HepG2 (cell line): ENCODE measurements at regions not wholly inside any gene's neighbourhood (a gene's known extent, or its start where the extent isn't known, plus 50 kb on each side); places are given as distances from the start of the nearest gene placed in this dataset.

Experiments used
- ZNF772 ChIP-seq: sonication (generic); formaldehyde crosslinking; IDR thresholded peaks from 2 replicates; pipeline ENCODE4 v1.5.0; 2020; ENCODE audit warnings: mild to moderate bottlenecking, missing genetic modification reagents
- TF ChIP-seq, protein P1 (sequence below): sonication (generic); formaldehyde crosslinking; IDR thresholded peaks from 2 replicates; pipeline ENCODE4 v1.5.0; 2020; ENCODE audit warnings: mild to moderate bottlenecking, missing genetic modification reagents, borderline replicate concordance

DNA sequence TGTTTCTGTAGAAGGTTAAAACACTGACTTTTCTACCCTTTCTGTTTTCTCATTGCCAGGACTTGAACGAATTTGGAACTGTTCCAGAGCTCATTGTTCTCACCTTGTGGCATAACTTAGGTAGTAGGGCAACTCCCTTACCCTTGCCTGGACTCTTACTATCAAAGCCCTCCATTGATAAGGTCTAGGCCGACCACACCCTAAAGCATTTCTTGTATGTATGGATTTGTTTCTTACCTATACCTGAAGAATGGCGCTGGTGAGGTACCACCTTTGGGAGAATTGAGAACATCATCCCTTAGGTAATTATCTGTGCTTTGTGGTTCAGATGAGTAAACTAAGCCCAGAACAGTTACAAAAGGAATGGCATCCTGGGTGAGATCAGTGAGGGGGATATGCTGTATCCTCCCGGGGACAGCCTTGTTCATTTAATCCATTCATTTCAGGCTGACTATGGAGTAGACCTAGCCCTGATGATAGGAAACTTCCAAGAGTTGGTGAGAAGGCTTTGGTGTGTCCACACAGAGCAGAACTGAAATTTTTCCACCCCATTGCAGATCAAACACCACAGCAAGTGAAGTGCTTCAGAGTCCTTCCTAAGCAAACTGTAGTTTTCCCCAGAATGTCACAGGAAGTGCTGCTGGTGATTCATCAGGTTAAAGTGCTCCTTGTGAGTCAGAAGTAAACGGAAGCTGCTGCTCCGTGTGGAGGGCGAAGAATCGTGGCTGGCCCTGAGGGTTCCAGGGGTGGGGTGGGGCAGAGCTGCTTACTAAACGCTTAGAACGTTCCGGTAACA, 113.0 kb downstream of the TEX26 start (continued):
- TF ChIP-seq, protein P1, sequence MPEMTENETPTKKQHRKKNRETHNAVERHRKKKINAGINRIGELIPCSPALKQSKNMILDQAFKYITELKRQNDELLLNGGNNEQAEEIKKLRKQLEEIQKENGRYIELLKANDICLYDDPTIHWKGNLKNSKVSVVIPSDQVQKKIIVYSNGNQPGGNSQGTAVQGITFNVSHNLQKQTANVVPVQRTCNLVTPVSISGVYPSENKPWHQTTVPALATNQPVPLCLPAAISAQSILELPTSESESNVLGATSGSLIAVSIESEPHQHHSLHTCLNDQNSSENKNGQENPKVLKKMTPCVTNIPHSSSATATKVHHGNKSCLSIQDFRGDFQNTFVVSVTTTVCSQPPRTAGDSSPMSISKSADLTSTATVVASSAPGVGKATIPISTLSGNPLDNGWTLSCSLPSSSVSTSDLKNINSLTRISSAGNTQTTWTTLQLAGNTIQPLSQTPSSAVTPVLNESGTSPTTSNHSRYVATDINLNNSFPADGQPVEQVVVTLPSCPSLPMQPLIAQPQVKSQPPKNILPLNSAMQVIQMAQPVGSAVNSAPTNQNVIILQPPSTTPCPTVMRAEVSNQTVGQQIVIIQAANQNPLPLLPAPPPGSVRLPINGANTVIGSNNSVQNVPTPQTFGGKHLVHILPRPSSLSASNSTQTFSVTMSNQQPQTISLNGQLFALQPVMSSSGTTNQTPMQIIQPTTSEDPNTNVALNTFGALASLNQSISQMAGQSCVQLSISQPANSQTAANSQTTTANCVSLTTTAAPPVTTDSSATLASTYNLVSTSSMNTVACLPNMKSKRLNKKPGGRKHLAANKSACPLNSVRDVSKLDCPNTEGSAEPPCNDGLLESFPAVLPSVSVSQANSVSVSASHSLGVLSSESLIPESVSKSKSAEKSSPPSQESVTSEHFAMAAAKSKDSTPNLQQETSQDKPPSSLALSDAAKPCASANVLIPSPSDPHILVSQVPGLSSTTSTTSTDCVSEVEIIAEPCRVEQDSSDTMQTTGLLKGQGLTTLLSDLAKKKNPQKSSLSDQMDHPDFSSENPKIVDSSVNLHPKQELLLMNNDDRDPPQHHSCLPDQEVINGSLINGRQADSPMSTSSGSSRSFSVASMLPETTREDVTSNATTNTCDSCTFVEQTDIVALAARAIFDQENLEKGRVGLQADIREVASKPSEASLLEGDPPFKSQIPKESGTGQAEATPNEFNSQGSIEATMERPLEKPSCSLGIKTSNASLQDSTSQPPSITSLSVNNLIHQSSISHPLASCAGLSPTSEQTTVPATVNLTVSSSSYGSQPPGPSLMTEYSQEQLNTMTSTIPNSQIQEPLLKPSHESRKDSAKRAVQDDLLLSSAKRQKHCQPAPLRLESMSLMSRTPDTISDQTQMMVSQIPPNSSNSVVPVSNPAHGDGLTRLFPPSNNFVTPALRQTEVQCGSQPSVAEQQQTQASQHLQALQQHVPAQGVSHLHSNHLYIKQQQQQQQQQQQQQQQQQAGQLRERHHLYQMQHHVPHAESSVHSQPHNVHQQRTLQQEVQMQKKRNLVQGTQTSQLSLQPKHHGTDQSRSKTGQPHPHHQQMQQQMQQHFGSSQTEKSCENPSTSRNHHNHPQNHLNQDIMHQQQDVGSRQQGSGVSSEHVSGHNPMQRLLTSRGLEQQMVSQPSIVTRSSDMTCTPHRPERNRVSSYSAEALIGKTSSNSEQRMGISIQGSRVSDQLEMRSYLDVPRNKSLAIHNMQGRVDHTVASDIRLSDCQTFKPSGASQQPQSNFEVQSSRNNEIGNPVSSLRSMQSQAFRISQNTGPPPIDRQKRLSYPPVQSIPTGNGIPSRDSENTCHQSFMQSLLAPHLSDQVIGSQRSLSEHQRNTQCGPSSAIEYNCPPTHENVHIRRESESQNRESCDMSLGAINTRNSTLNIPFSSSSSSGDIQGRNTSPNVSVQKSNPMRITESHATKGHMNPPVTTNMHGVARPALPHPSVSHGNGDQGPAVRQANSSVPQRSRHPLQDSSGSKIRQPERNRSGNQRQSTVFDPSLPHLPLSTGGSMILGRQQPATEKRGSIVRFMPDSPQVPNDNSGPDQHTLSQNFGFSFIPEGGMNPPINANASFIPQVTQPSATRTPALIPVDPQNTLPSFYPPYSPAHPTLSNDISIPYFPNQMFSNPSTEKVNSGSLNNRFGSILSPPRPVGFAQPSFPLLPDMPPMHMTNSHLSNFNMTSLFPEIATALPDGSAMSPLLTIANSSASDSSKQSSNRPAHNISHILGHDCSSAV (CRISPR knock-in tag): no peak
- TF ChIP-seq ZNF772: no peak
